K562 (cell line): ENCODE measurements at regions not wholly inside any gene's neighbourhood (a gene's known extent, or its start where the extent isn't known, plus 50 kb on each side); places are given as distances from the start of the nearest gene placed in this dataset.

ENCODE experiments used
- ATAC-seq: fragments of 200-7000 bp; cut with Tn5 transposase; 3 replicates; pipeline ENCODE4 v1.9.1; 2020; ENCODE audit warnings: moderate library complexity
- BruUV-seq: library from RNA; stranded (reverse); fragments of 400-500 nt; replicated peaks from 2 replicates; lab custom pipeline; 2021; lab: Mats Ljungman, UMichigan
- CTCF ChIA-PET: fragments of 300-600 bp; formaldehyde crosslinking; extraction: SDS; loops from one replicate; lab custom pipeline; 2021; ENCODE audit warnings: low intra/inter-chr PET ratio; lab: Yijun Ruan, JAX
- POLR2A ChIA-PET: fragments of 300-600, 350-650 bp; sonication (Branson Sonifier 250); formaldehyde crosslinking; extraction: SDS; loops from one replicate; lab custom pipeline; 2021; ENCODE audit warnings: antibody characterized with exemption, inconsistent platforms; lab: Yijun Ruan, JAX
- DNase-seq, 4 experiments: peaks; one replicate each; pipeline versions ENCODE4 v3.0.0 to v3.0.0-alpha.2; 2011 to 2018; ENCODE audit warnings: low spot score in 3 of 4, mixed read lengths in 3 of 4; ENCODE audit errors: extremely low read depth in 1 of 4
- FAIRE-seq: peaks from 2 replicates; lab custom pipeline; 2011; peaks lifted over from hg19 to GRCh38; lab: Jason Lieb, UNC
- H2AFZ ChIP-seq: 2 replicates; pipeline ENCODE4 v1.6.0; 2011; ENCODE audit warnings: low read depth, low read length, control low read depth, inconsistent platforms
- H3K27ac ChIP-seq: fragments of 200-600 bp; 3 replicates; pipeline ENCODE4 v1.8.0; 2011; ENCODE audit warnings: low read depth, mild to moderate bottlenecking, control low read depth, inconsistent platforms, low read length, moderate library complexity, mixed read lengths; ENCODE audit errors: extremely low read depth
- H3K27me3 ChIP-seq, 2 experiments: fragments of 300-600 bp in 1 of 2; 2 replicates in 1 of 2; 3 replicates in 1 of 2; pipeline versions ENCODE4 v1.6.0 to v1.8.0; 2011; ENCODE audit warnings: inconsistent platforms in 2 of 2, low read length in 2 of 2, mild to moderate bottlenecking in 1 of 2, mixed read lengths in 1 of 2, moderate library complexity in 1 of 2; ENCODE audit not compliant: control insufficient read depth in 2 of 2, insufficient read depth in 2 of 2
- H3K36me3 ChIP-seq: fragments of 300-600 bp; 3 replicates; pipeline ENCODE4 v1.8.0; 2011; ENCODE audit warnings: mild to moderate bottlenecking, low read length, inconsistent platforms; ENCODE audit not compliant: control insufficient read depth, insufficient read depth
- H3K4me1 ChIP-seq, 2 experiments: fragments of 200-600 bp in 1 of 2; replicated peaks in 1 of 2; 2 replicates in 1 of 2; 3 replicates in 1 of 2; pipeline versions ENCODE4 v1.5.1 to v1.8.0; 2011; ENCODE audit warnings: inconsistent platforms in 2 of 2, low read length in 2 of 2, mild to moderate bottlenecking in 1 of 2, mixed read lengths in 1 of 2, moderate library complexity in 1 of 2; ENCODE audit not compliant: control insufficient read depth in 2 of 2, insufficient read depth in 2 of 2
- H3K4me2 ChIP-seq: 2 replicates; pipeline ENCODE4 v1.6.1; 2011; ENCODE audit warnings: low read length, control low read depth, inconsistent platforms, mixed read lengths; ENCODE audit not compliant: insufficient read depth
- H3K4me3 ChIP-seq: fragments of 200-600 bp; sonication (generic), shearing (Covaris generic); 2 replicates; pipeline ENCODE4 v1.5.1; 2016; ENCODE audit warnings: control low read depth, inconsistent platforms
- H3K79me2 ChIP-seq: fragments of 200-600 bp; 3 replicates; pipeline ENCODE4 v1.8.0; 2011; ENCODE audit warnings: low read length, inconsistent platforms; ENCODE audit not compliant: control insufficient read depth, insufficient read depth
- H3K9ac ChIP-seq, 2 experiments: 2 replicates each; pipeline versions ENCODE4 v1.6.0 to v1.6.1; 2011; ENCODE audit warnings: low read depth in 2 of 2, low read length in 2 of 2, control low read depth in 1 of 2, inconsistent platforms in 1 of 2, mild to moderate bottlenecking in 1 of 2, mixed read lengths in 1 of 2; ENCODE audit not compliant: insufficient read depth in 1 of 2
- H3K9me1 ChIP-seq: one replicate; pipeline ENCODE4 v1.6.0; 2011; ENCODE audit warnings: inconsistent platforms, mild to moderate bottlenecking, low read length, moderate library complexity; ENCODE audit not compliant: control insufficient read depth, insufficient read depth
- H3K9me3 ChIP-seq: replicated peaks from 2 replicates; pipeline ENCODE4 v1.5.1; 2011; ENCODE audit warnings: low read depth, low read length, inconsistent platforms; ENCODE audit not compliant: control insufficient read depth, insufficient read depth
- H4K20me1 ChIP-seq: replicated peaks from 2 replicates; pipeline ENCODE4 v1.6.1; 2011; ENCODE audit warnings: low read length, inconsistent platforms, mixed read lengths; ENCODE audit not compliant: control insufficient read depth, insufficient read depth
- E2F3 ChIP-seq: fragments of 250-450 bp; sonication (Bioruptor Pico); IDR thresholded peaks from 2 replicates; pipeline ENCODE4 v1.4.0; 2020; ENCODE audit warnings: mild to moderate bottlenecking
- GATA2 ChIP-seq: sonication (generic); formaldehyde crosslinking; IDR thresholded peaks from 2 replicates; pipeline ENCODE4 v1.4.0; 2020; ENCODE audit warnings: mild to moderate bottlenecking, missing genetic modification reagents
- HMG20A ChIP-seq: fragments of 450-650 bp; formaldehyde crosslinking; conservative IDR thresholded peaks from 2 replicates; pipeline ENCODE4 v1.4.0; 2020; ENCODE audit warnings: mild to moderate bottlenecking, mixed read lengths
- HNRNPUL1 ChIP-seq: fragments of 200-400 bp; formaldehyde crosslinking; IDR thresholded peaks from 2 replicates; pipeline ENCODE4 v1.6.1; 2017; ENCODE audit warnings: low read length
- TFAM ChIP-seq: fragments of 250-450 bp; sonication (Bioruptor Pico); conservative IDR thresholded peaks from 2 replicates; pipeline ENCODE4 v1.5.0; 2021; ENCODE audit warnings: mild to moderate bottlenecking, moderate library complexity
- WHSC1 ChIP-seq: IDR thresholded peaks from one replicate; pipeline ENCODE4 v1.6.1; 2012; ENCODE audit warnings: low read length, control low read depth, inconsistent platforms
- ZNF316 ChIP-seq: fragments of 450-650 bp; IDR thresholded peaks from 2 replicates; pipeline ENCODE4 v1.6.1; 2016
- WGBS: fragments of 100-300 bp; shearing (Covaris generic); methylation state at CpG from one replicate; pipeline ENCODE4 v1.1.6; 2016; ENCODE audit warnings: low coverage, mixed read lengths; ENCODE audit not compliant: insufficient coverage; ENCODE audit errors: missing lambda C conversion rate; 5-methylcytosine and 5-hydroxymethylcytosine counted together
- in situ Hi-C: fragments of 300-500 bp; cut with MboI; formaldehyde crosslinking; loops from 4 replicates; pipeline ENCODE4 v1.15.0; 2018; ENCODE audit warnings: inconsistent platforms, mixed read lengths
- intact Hi-C: fragments of 100-400 bp; cut with micrococcal nuclease; formaldehyde crosslinking; loops from 2 replicates; pipeline ENCODE4 v1.14.2; 2022

GRCh38 chr19:28885965-28886364 is 327.0 kb downstream of the UQCRFS1 start:
- Histone ChIP-seq H2AFZ (no peak overlapping the region), H3K4me2 (no peak overlapping the region), H3K36me3 (no peaks in the 10 kb centered on the region), H3K9ac (no peak overlapping the region), H3K79me2 (no peaks in the 10 kb centered on the region), H3K9me1 (no peaks in the 10 kb centered on the region), H3K4me3 (no peak overlapping the region), H4K20me1 (no peaks in the 10 kb centered on the region), H3K27ac (no peak overlapping the region), H3K4me1 (no peaks in the 10 kb centered on the region), H3K27me3 (peaks cover 3 to 24% of the 10 kb centered on the region in 2 experiments; a peak in 3 of 5 replicates), H3K9me3 (no peaks in the 10 kb centered on the region)
- ChIA-PET CTCF (no interaction called here), POLR2A (interaction anchor here (0.6 kb wide), 1 partner anchor 18 kb away, joined by 3 read pairs; no protein-coding TSS in a partner anchor)
- DNase-seq: no peak
- no peak for FAIRE-seq
- ATAC-seq: no peak
- no peak for TF ChIP-seq E2F3 (CRISPR knock-in tag)
- no peak for TF ChIP-seq GATA2
- TF ChIP-seq ZNF316: no peak
- no peak for TF ChIP-seq HMG20A (CRISPR knock-in tag)
- no peak for TF ChIP-seq WHSC1
- TF ChIP-seq HNRNPUL1: no peak
- no peak for TF ChIP-seq TFAM
- BruUV-seq: no TSS peak
- intact Hi-C loops (no loop called here), in situ Hi-C loops (loop anchor here (10.0 kb wide), 1 partner anchor 379 kb away; no protein-coding TSS in a partner anchor)
- WGBS: 0% methylated on average over 4 of the region's 4 CpGs
